Jurkat, Clone E6-1 (cell line): ENCODE measurements at regions not wholly inside any gene's neighbourhood (a gene's known extent, or its start where the extent isn't known, plus 50 kb on each side); places are given as distances from the start of the nearest gene placed in this dataset.

Experiments used
- DNase-seq: peaks from one replicate; pipeline ENCODE4 v3.0.0-alpha.2; 2011; ENCODE audit warnings: low read depth, low spot score
- H3K4me3 ChIP-seq: 2 replicates; pipeline ENCODE4 v1.5.1; 2011; ENCODE audit warnings: mild to moderate bottlenecking, low read length, control low read depth, moderate library complexity

- no peak overlapping the region for H3K4me3 ChIP-seq
- no peak for DNase-seq
Measured at GRCh38 chr7:41633690-41634089, 69.2 kb downstream of the INHBA start.

- no peak overlapping the region for H3K4me3 ChIP-seq
- DNase-seq = no peak
Measured at GRCh38 chr7:41630741-41631140, 72.1 kb downstream of the INHBA start.

- no peak for DNase-seq
- H3K4me3 ChIP-seq = no peak overlapping the region
Measured at GRCh38 chr7:41629711-41630111, 73.2 kb downstream of the INHBA start.

- no peak for DNase-seq
- no peak overlapping the region for H3K4me3 ChIP-seq
Measured at GRCh38 chr7:41628901-41629300, 74.0 kb downstream of the INHBA start.

GRCh38 chr7:41627645-41628298 is 75.1 kb downstream of the INHBA start:
- H3K4me3 ChIP-seq = no peak overlapping the region
- DNase-seq = no peak

- no peak for DNase-seq
- no peak overlapping the region for H3K4me3 ChIP-seq
Measured at GRCh38 chr7:41624818-41625217, 78.1 kb downstream of the INHBA start.

GRCh38 chr7:41621953-41622831 is 80.7 kb downstream of the INHBA start:
- H3K4me3 ChIP-seq = no peak overlapping the region
- DNase-seq = no peak

- no peak overlapping the region for H3K4me3 ChIP-seq
- no peak for DNase-seq
Measured at GRCh38 chr7:41617987-41618386, 84.9 kb downstream of the INHBA start.

GRCh38 chr7:41612798-41613197 is 90.1 kb downstream of the INHBA start:
- DNase-seq = no peak
- no peak overlapping the region for H3K4me3 ChIP-seq

GRCh38 chr7:41612386-41612785 is 90.5 kb downstream of the INHBA start:
- no peak for DNase-seq
- H3K4me3 ChIP-seq = no peak overlapping the region

- no peak for DNase-seq
- no peak overlapping the region for H3K4me3 ChIP-seq
Measured at GRCh38 chr7:41608447-41608846, 94.4 kb downstream of the INHBA start.

- no peak for DNase-seq
- no peak overlapping the region for H3K4me3 ChIP-seq
Measured at GRCh38 chr7:41603985-41604384, 98.9 kb downstream of the INHBA start.

- no peak for DNase-seq
- no peak overlapping the region for H3K4me3 ChIP-seq
Measured at GRCh38 chr7:41599760-41600159, 103.1 kb downstream of the INHBA start.

- H3K4me3 ChIP-seq = no peak overlapping the region
- DNase-seq = no peak
Measured at GRCh38 chr7:41592794-41593193, 110.1 kb downstream of the INHBA start.

GRCh38 chr7:41592236-41592635 is 110.7 kb downstream of the INHBA start:
- DNase-seq = no peak

GRCh38 chr7:41590986-41591385 is 111.9 kb downstream of the INHBA start:
- H3K4me3 ChIP-seq = no peak overlapping the region
- DNase-seq = no peak

More at GRCh38 chr7:41592236-41592635, 110.7 kb downstream of the INHBA start:
- H3K4me3 ChIP-seq = no peak overlapping the region

GRCh38 chr7:41588341-41588740 is 114.5 kb downstream of the INHBA start:
- DNase-seq = no peak
- no peak overlapping the region for H3K4me3 ChIP-seq

- no peak overlapping the region for H3K4me3 ChIP-seq
- no peak for DNase-seq
Measured at GRCh38 chr7:41586931-41587640, 115.8 kb downstream of the INHBA start.

GRCh38 chr7:41584746-41585145 is 118.1 kb downstream of the INHBA start:
- no peak for DNase-seq
- no peak overlapping the region for H3K4me3 ChIP-seq

GRCh38 chr7:41582116-41582515 is 120.8 kb downstream of the INHBA start:
- DNase-seq = no peak

More at GRCh38 chr7:41582116-41582515, 120.8 kb downstream of the INHBA start:
- H3K4me3 ChIP-seq = no peak overlapping the region
